Esophagus squamous epithelium (tissue), 4 donors: ENCODE measurements at regions not wholly inside any gene's neighbourhood (a gene's known extent, or its start where the extent isn't known, plus 50 kb on each side); places are given as distances from the start of the nearest gene placed in this dataset.

Experiments
- POLR2A ChIP-seq, 4 donors: fragments of 450-650 bp; IDR thresholded peaks; one replicate each; pipeline ENCODE4 v1.6.1; 2017; ENCODE audit warnings: antibody characterized with exemption in 4 of 4, mild to moderate bottlenecking in 4 of 4, moderate library complexity in 3 of 4
- TF ChIP-seq, protein P1 (sequence below), 6 experiments: fragments of 450-650 bp in 4 of 6; fragments of 200-600 bp in 2 of 6; sonication (generic) in 2 of 6; IDR thresholded peaks; one replicate each; pipeline ENCODE4 v1.5.1; 2016 to 2019; ENCODE audit warnings: antibody characterized with exemption in 6 of 6, mild to moderate bottlenecking in 4 of 6, moderate library complexity in 4 of 6

GRCh38 chr3:150220799-150221198 lies 187.3 kb upstream of the TSC22D2 start:
- TF ChIP-seq, protein P1, sequence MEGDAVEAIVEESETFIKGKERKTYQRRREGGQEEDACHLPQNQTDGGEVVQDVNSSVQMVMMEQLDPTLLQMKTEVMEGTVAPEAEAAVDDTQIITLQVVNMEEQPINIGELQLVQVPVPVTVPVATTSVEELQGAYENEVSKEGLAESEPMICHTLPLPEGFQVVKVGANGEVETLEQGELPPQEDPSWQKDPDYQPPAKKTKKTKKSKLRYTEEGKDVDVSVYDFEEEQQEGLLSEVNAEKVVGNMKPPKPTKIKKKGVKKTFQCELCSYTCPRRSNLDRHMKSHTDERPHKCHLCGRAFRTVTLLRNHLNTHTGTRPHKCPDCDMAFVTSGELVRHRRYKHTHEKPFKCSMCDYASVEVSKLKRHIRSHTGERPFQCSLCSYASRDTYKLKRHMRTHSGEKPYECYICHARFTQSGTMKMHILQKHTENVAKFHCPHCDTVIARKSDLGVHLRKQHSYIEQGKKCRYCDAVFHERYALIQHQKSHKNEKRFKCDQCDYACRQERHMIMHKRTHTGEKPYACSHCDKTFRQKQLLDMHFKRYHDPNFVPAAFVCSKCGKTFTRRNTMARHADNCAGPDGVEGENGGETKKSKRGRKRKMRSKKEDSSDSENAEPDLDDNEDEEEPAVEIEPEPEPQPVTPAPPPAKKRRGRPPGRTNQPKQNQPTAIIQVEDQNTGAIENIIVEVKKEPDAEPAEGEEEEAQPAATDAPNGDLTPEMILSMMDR (IDR thresholded peaks at IDR 0.05), result no peak
- no peak for TF ChIP-seq POLR2A (IDR thresholded peaks at IDR 0.05)
